ENCODE measurements at regions not wholly inside any gene's neighbourhood (a gene's known extent, or its start where the extent isn't known, plus 50 kb on each side); places are given as distances from the start of the nearest gene placed in this dataset.

- no peak for DNase-seq
Measured at GRCh38 chr12:85690146-85690545, 146.1 kb downstream of the RASSF9 start.

GRCh38 chr12:85693093-85693665 is 143.0 kb downstream of the RASSF9 start:
- DNase-seq = no peak

GRCh38 chr12:85695097-85695715 is 141.0 kb downstream of the RASSF9 start:
- DNase-seq = no peak

- DNase-seq = no peak
Measured at GRCh38 chr12:85697003-85697402, 139.2 kb downstream of the RASSF9 start.

GRCh38 chr12:85698937-85699336 is 137.3 kb downstream of the RASSF9 start:
- no peak for DNase-seq

- no peak for DNase-seq
Measured at GRCh38 chr12:85708775-85709174, 127.4 kb downstream of the RASSF9 start.

- no peak for DNase-seq
Measured at GRCh38 chr12:85711735-85712390, 124.3 kb downstream of the RASSF9 start.

- DNase-seq = no peak
Measured at GRCh38 chr12:85713373-85713772, 122.8 kb downstream of the RASSF9 start.

GRCh38 chr12:85714425-85714824 is 121.8 kb downstream of the RASSF9 start:
- DNase-seq = no peak

GRCh38 chr12:85720308-85721033 is 115.7 kb downstream of the RASSF9 start:
- DNase-seq = no peak

- DNase-seq = no peak
Measured at GRCh38 chr12:85725991-85726390, 110.2 kb downstream of the RASSF9 start.

GRCh38 chr12:85733221-85733840 is 102.9 kb downstream of the RASSF9 start:
- DNase-seq = no peak

GRCh38 chr12:85733984-85734383 is 102.2 kb downstream of the RASSF9 start:
- DNase-seq = no peak

GRCh38 chr12:85740186-85740585 is 96.0 kb downstream of the RASSF9 start:
- no peak for DNase-seq

GRCh38 chr12:85741046-85741445 is 95.2 kb downstream of the RASSF9 start:
- DNase-seq = no peak

GRCh38 chr12:85747941-85748495 is 88.2 kb downstream of the RASSF9 start:
- DNase-seq = no peak

All from NCI-H1417 treated with DMSO at 0.1 percent for 48 hours (cell line).